Gastrocnemius medialis (tissue), 4 donors: ENCODE measurements at regions not wholly inside any gene's neighbourhood (a gene's known extent, or its start where the extent isn't known, plus 50 kb on each side); places are given as distances from the start of the nearest gene placed in this dataset.

Source experiments
- POLR2A ChIP-seq, 2 donors: fragments of 450-650 bp; IDR thresholded peaks; one replicate each; pipeline ENCODE4 v1.6.1; 2017; ENCODE audit warnings: antibody characterized with exemption in 2 of 2, mild to moderate bottlenecking in 2 of 2, moderate library complexity in 2 of 2
- TF ChIP-seq, protein P1 (sequence below), 5 experiments: fragments of 450-650 bp in 3 of 5; fragments of 200-600 bp in 2 of 5; sonication (generic) in 2 of 5; IDR thresholded peaks in 4 of 5; conservative IDR thresholded peaks in 1 of 5; 1 replicate in 4 of 5; 2 replicates in 1 of 5; pipeline ENCODE4 v1.5.1; 2016 to 2019; ENCODE audit warnings: antibody characterized with exemption in 5 of 5, mild to moderate bottlenecking in 3 of 5, moderate library complexity in 3 of 5

DNA sequence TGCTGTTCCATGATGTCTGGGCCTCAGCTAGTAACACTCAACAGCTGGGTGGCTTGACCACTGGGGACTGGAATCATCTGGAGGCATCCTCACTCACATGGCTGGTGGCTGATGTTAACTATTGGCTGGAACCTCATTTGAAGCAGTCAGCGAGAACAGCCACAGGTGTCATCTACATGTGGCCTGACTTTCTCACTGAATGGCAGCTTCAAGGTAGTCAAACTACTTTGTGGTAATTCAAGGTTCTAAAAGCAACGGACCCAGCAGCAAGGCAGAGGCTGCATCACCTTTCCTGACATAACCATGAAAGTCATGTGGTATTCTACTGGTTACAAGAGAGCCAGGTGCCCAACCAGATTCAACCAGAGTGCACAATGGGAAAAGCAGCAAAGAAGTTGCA lies 115.9 kb upstream of the DST start:
- no peak for TF ChIP-seq POLR2A (IDR thresholded peaks at IDR 0.05)
- TF ChIP-seq, protein P1, sequence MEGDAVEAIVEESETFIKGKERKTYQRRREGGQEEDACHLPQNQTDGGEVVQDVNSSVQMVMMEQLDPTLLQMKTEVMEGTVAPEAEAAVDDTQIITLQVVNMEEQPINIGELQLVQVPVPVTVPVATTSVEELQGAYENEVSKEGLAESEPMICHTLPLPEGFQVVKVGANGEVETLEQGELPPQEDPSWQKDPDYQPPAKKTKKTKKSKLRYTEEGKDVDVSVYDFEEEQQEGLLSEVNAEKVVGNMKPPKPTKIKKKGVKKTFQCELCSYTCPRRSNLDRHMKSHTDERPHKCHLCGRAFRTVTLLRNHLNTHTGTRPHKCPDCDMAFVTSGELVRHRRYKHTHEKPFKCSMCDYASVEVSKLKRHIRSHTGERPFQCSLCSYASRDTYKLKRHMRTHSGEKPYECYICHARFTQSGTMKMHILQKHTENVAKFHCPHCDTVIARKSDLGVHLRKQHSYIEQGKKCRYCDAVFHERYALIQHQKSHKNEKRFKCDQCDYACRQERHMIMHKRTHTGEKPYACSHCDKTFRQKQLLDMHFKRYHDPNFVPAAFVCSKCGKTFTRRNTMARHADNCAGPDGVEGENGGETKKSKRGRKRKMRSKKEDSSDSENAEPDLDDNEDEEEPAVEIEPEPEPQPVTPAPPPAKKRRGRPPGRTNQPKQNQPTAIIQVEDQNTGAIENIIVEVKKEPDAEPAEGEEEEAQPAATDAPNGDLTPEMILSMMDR (IDR thresholded peaks at IDR 0.05 in 4 of 5, conservative IDR thresholded peaks at IDR 0.05 in 1 of 5) = no peak
